HepG2 (cell line): ENCODE measurements at regions not wholly inside any gene's neighbourhood (a gene's known extent, or its start where the extent isn't known, plus 50 kb on each side); places are given as distances from the start of the nearest gene placed in this dataset.

Source experiments
- ATAC-seq: fragments of 200-7000 bp; cut with Tn5 transposase; 3 replicates; pipeline ENCODE4 v1.9.1; 2020; ENCODE audit warnings: mild to moderate bottlenecking, moderate library complexity
- BruUV-seq: library from RNA; stranded (reverse); fragments of 400-500 nt; replicated peaks from 2 replicates; lab custom pipeline; 2021; lab: Mats Ljungman, UMichigan
- CTCF ChIA-PET: fragments of 300-600 bp; formaldehyde crosslinking; extraction: SDS; loops from one replicate; lab custom pipeline; 2021; ENCODE audit warnings: low total read pairs, inconsistent platforms, low intra/inter-chr PET ratio; lab: Yijun Ruan, JAX
- POLR2A ChIA-PET: fragments of 350-600 bp; sonication (Branson Sonifier 250); formaldehyde crosslinking; loops from one replicate; lab custom pipeline; 2020; ENCODE audit warnings: antibody characterized with exemption, inconsistent platforms; lab: Yijun Ruan, JAX
- DNase-seq: peaks from one replicate; pipeline ENCODE4 v3.0.0-alpha.2; 2015; ENCODE audit warnings: low spot score
- FAIRE-seq: peaks from 3 replicates; lab custom pipeline; 2011; peaks lifted over from hg19 to GRCh38; lab: Jason Lieb, UNC
- H2AFZ ChIP-seq: one replicate; pipeline ENCODE4 v1.6.1; 2011; ENCODE audit warnings: low read length, inconsistent platforms
- H3K27ac ChIP-seq: fragments of 300-600 bp; 3 replicates; pipeline ENCODE4 v1.8.0; 2011; ENCODE audit warnings: mixed run types, mild to moderate bottlenecking, mixed read lengths, low read length, inconsistent platforms; ENCODE audit not compliant: insufficient read depth; ENCODE audit errors: extremely low read length
- H3K27me3 ChIP-seq, 2 experiments: fragments of 200-600 bp in 1 of 2; 2 replicates in 1 of 2; 3 replicates in 1 of 2; pipeline versions ENCODE4 v1.6.0 to v1.8.0; 2011; ENCODE audit warnings: low read length in 2 of 2, mild to moderate bottlenecking in 2 of 2, moderate library complexity in 2 of 2, inconsistent platforms in 1 of 2; ENCODE audit not compliant: insufficient read depth in 2 of 2, control insufficient read depth in 1 of 2
- H3K36me3 ChIP-seq, 2 experiments: fragments of 200-600 bp in 1 of 2; replicated peaks in 1 of 2; 2 replicates in 1 of 2; 3 replicates in 1 of 2; pipeline versions ENCODE4 v1.5.1 to v1.8.0; 2011; ENCODE audit warnings: low read length in 2 of 2, inconsistent platforms in 1 of 2; ENCODE audit not compliant: insufficient read depth in 2 of 2, control insufficient read depth in 1 of 2
- H3K4me1 ChIP-seq: 2 replicates; pipeline ENCODE4 v1.5.1; 2012; ENCODE audit warnings: low read length, inconsistent platforms; ENCODE audit not compliant: insufficient read depth
- H3K4me2 ChIP-seq: 2 replicates; pipeline ENCODE4 v1.6.0; 2011; ENCODE audit warnings: low read depth, low read length, inconsistent platforms
- H3K4me3 ChIP-seq, 3 experiments: fragments of 200-600 bp in 1 of 3; sonication (generic), shearing (Covaris generic) in 1 of 3; replicated peaks in 1 of 3; 2 replicates each; pipeline ENCODE4 v1.5.1; 2011 to 2016; ENCODE audit warnings: low read length in 3 of 3, inconsistent platforms in 2 of 3, low read depth in 2 of 3, mild to moderate bottlenecking in 2 of 3, control low read depth in 1 of 3, mixed read lengths in 1 of 3; ENCODE audit not compliant: insufficient read depth in 1 of 3
- H3K79me2 ChIP-seq: one replicate; pipeline ENCODE4 v1.6.1; 2011; ENCODE audit warnings: low read length, inconsistent platforms; ENCODE audit not compliant: insufficient read depth
- H3K9ac ChIP-seq: 2 replicates; pipeline ENCODE4 v1.6.0; 2011; ENCODE audit warnings: mild to moderate bottlenecking, low read depth, low read length, inconsistent platforms; ENCODE audit not compliant: insufficient read depth
- H3K9me3 ChIP-seq: 2 replicates; pipeline ENCODE4 v1.5.1; 2012; ENCODE audit warnings: mild to moderate bottlenecking, low read length
- H4K20me1 ChIP-seq: 2 replicates; pipeline ENCODE4 v1.6.0; 2011; ENCODE audit warnings: inconsistent platforms, mild to moderate bottlenecking, low read length, moderate library complexity; ENCODE audit not compliant: insufficient read depth
- DR1 ChIP-seq: sonication (generic); formaldehyde crosslinking; IDR thresholded peaks from 2 replicates; pipeline ENCODE4 v1.8.0; 2021; ENCODE audit warnings: mild to moderate bottlenecking, missing genetic modification reagents, inconsistent platforms
- FLYWCH1 ChIP-seq: sonication (generic); formaldehyde crosslinking; IDR thresholded peaks from 2 replicates; pipeline ENCODE4 v1.8.1; 2023; ENCODE audit warnings: mild to moderate bottlenecking, missing genetic modification reagents
- FOSL1 ChIP-seq: sonication (generic); formaldehyde crosslinking; IDR thresholded peaks from 2 replicates; pipeline ENCODE4 v1.9.0; 2021; ENCODE audit warnings: missing genetic modification reagents, borderline replicate concordance
- HHEX ChIP-seq: IDR thresholded peaks from 2 replicates; pipeline ENCODE4 v1.6.1; 2016; ENCODE audit warnings: control low read depth
- IKZF4 ChIP-seq: sonication (generic); formaldehyde crosslinking; IDR thresholded peaks from 2 replicates; pipeline ENCODE4 v1.5.1; 2020; ENCODE audit warnings: borderline replicate concordance, mild to moderate bottlenecking, low read depth, missing genetic modification reagents; ENCODE audit errors: not compliant biosample characterization
- MYPOP ChIP-seq: sonication (generic); formaldehyde crosslinking; IDR thresholded peaks from 2 replicates; pipeline ENCODE4 v1.8.1; 2023; ENCODE audit warnings: mild to moderate bottlenecking, moderate library complexity, missing genetic modification reagents
- NFYB ChIP-seq: sonication (generic); formaldehyde crosslinking; IDR thresholded peaks from 2 replicates; pipeline ENCODE4 v1.4.0; 2020; ENCODE audit warnings: missing genetic modification reagents
- NR2C2 ChIP-seq: sonication (generic); formaldehyde crosslinking; IDR thresholded peaks from 2 replicates; pipeline ENCODE4 v1.4.0; 2020; ENCODE audit warnings: missing genetic modification reagents, mild to moderate bottlenecking, moderate library complexity, borderline replicate concordance
- ONECUT2 ChIP-seq: sonication (generic); formaldehyde crosslinking; IDR thresholded peaks from 2 replicates; pipeline ENCODE4 v1.4.0; 2020; ENCODE audit warnings: missing genetic modification reagents
- ZMYM4 ChIP-seq: sonication (generic); formaldehyde crosslinking; IDR thresholded peaks from 2 replicates; pipeline ENCODE4 v1.8.1; 2023; ENCODE audit warnings: mild to moderate bottlenecking, missing genetic modification reagents
- ZNF12 ChIP-seq: sonication (generic); formaldehyde crosslinking; IDR thresholded peaks from 2 replicates; pipeline ENCODE4 v1.5.0; 2020; ENCODE audit warnings: missing genetic modification reagents
- ZNF264 ChIP-seq: sonication (generic); formaldehyde crosslinking; IDR thresholded peaks from 2 replicates; pipeline ENCODE4 v1.4.0; 2020; ENCODE audit warnings: missing genetic modification reagents
- ZNF33B ChIP-seq: sonication (generic); formaldehyde crosslinking; IDR thresholded peaks from 2 replicates; pipeline ENCODE4 v1.5.1; 2020; ENCODE audit warnings: mild to moderate bottlenecking, missing genetic modification reagents
- ZNF460 ChIP-seq: sonication (generic); formaldehyde crosslinking; IDR thresholded peaks from 2 replicates; pipeline ENCODE4 v1.5.1; 2020; ENCODE audit warnings: missing genetic modification reagents, mild to moderate bottlenecking, borderline replicate concordance
- ZNF510 ChIP-seq: sonication (generic); formaldehyde crosslinking; IDR thresholded peaks from 2 replicates; pipeline ENCODE4 v1.4.0; 2020; ENCODE audit warnings: low read depth, mild to moderate bottlenecking, missing genetic modification reagents
- whole genome bisulfite sequencing: methylation state at CpG from one replicate; pipeline ENCODE4 v1.1.6; 2017; ENCODE audit warnings: low lambda C conversion rate; 5-methylcytosine and 5-hydroxymethylcytosine counted together
- in situ Hi-C: cut with HindIII; loops from 2 replicates; pipeline ENCODE4 v1.10.0; 2017; ENCODE audit warnings: low pct_unique_long_range_greater_than_20kb; ENCODE audit not compliant: extremely low pct_ligation_motif_present
- intact Hi-C: fragments of 100-400 bp; cut with micrococcal nuclease; formaldehyde crosslinking; loops from one replicate; pipeline ENCODE4 v1.10.0; 2022; ENCODE audit not compliant: unreplicated experiment

GRCh38 chr18:22346401-22346952 is 71.2 kb downstream of the CTAGE1 start (continued):
- TF ChIP-seq DR1 (no peak), ZNF33B (CRISPR knock-in tag) (no peak), NR2C2 (CRISPR knock-in tag) (no peak)

GRCh38 chr18:22345718-22346117 is 72.0 kb downstream of the CTAGE1 start:
- intact Hi-C loops = no loop called here
- no peak for DNase-seq

More at GRCh38 chr18:22345718-22346117, 72.0 kb downstream of the CTAGE1 start:
- CTCF ChIA-PET = no interaction called here
- no peak overlapping the region for H2AFZ ChIP-seq
- H3K9ac ChIP-seq = no peak overlapping the region
- WGBS = no CpG with 5 or more reads among the region's 2 CpGs
- in situ Hi-C loops = no loop called here
- POLR2A ChIA-PET = no interaction called here
- BruUV-seq = no TSS peak
- ATAC-seq = no peak
- no peaks in the 10 kb centered on the region for H3K79me2 ChIP-seq
- TF ChIP-seq HHEX (CRISPR knock-in tag) (no peak), ZMYM4 (no peak), MYPOP (CRISPR knock-in tag) (no peak), ZNF12 (CRISPR knock-in tag) (no peak), IKZF4 (CRISPR knock-in tag) (no peak), ONECUT2 (no peak), FLYWCH1 (CRISPR knock-in tag) (no peak), ZNF510 (CRISPR knock-in tag) (no peak), ZNF264 (CRISPR knock-in tag) (no peak), FOSL1 (CRISPR knock-in tag) (no peak), NFYB (CRISPR knock-in tag) (no peak), ZNF460 (CRISPR knock-in tag) (no peak)
- H3K4me2 ChIP-seq = no peak overlapping the region
- peaks cover 16% of the 10 kb centered on the region; the same call in 1 of the 2 replicates for H3K4me1 ChIP-seq
- H3K27me3 ChIP-seq = peaks cover 0 to 34% of the 10 kb centered on the region in 2 experiments; a peak in 1 of 5 replicates
- no peak overlapping the region for H3K4me3 ChIP-seq
- no peak overlapping the region for H3K27ac ChIP-seq
- no peaks in the 10 kb centered on the region for H3K9me3 ChIP-seq
- H3K36me3 ChIP-seq = no peaks in the 10 kb centered on the region
- H4K20me1 ChIP-seq = no peaks in the 10 kb centered on the region
- no peak for FAIRE-seq
